ENCODE measurements at regions not wholly inside any gene's neighbourhood (a gene's known extent, or its start where the extent isn't known, plus 50 kb on each side); places are given as distances from the start of the nearest gene placed in this dataset.

DNA sequence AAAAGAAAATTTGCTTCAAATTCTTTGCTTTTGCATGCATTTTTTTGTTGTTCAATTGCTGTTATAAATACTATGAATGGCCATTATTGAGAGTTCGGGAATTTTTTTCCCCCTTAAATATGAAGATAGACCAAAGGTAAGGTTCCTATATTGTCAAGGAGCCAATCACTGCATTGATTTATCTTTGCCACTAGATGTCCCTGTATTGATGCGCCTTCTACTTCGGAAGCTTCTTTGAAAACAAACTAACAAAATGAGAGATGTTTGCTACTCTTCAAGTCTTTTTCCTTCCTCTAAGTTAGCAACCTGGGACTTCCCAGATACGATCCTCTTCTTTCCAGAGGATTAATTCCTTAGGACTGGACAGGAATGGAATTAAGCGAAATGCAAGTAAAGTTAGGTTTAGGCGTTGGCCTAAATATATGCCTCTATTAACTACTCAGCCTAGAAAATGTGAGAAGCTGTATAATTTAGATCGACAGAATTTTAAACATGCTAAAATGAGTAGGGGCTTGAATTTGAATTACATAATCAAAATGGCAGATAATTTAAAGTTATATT is 318.1 kb downstream of the AEBP2 start:
- BruUV-seq (replicated peaks): no TSS peak
- DNase-seq (ENCODE audit: low read depth, low spot score) (no peak), ATAC-seq (no peak)
- Histone ChIP-seq H3K27me3 (ENCODE audit: control insufficient read depth, insufficient read depth, low read length) (no peaks in the 10 kb centered on the region), H3K9me3 (ENCODE audit: control insufficient read depth, insufficient read depth, low read depth, low read length) (no peaks in the 10 kb centered on the region), H3K4me1 (ENCODE audit: control insufficient read depth, insufficient read depth, low read length) (no peaks in the 10 kb centered on the region), H3K27ac (ENCODE audit: low read length) (no peak overlapping the region), H3K4me3 (ENCODE audit: low read depth in 2 of 2, low read length in 2 of 2) (no peak overlapping the region), H3K36me3 (ENCODE audit: control insufficient read depth, insufficient read depth, low read length) (no peaks in the 10 kb centered on the region)
- POLR2A ChIA-PET: no interaction called here
- CTCF ChIA-PET: no interaction called here
- TF ChIP-seq, protein P1, sequence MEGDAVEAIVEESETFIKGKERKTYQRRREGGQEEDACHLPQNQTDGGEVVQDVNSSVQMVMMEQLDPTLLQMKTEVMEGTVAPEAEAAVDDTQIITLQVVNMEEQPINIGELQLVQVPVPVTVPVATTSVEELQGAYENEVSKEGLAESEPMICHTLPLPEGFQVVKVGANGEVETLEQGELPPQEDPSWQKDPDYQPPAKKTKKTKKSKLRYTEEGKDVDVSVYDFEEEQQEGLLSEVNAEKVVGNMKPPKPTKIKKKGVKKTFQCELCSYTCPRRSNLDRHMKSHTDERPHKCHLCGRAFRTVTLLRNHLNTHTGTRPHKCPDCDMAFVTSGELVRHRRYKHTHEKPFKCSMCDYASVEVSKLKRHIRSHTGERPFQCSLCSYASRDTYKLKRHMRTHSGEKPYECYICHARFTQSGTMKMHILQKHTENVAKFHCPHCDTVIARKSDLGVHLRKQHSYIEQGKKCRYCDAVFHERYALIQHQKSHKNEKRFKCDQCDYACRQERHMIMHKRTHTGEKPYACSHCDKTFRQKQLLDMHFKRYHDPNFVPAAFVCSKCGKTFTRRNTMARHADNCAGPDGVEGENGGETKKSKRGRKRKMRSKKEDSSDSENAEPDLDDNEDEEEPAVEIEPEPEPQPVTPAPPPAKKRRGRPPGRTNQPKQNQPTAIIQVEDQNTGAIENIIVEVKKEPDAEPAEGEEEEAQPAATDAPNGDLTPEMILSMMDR (IDR thresholded peaks at IDR 0.05): peak; percentile 56; the same call in 1 of the 2 replicates
- no peak for TF ChIP-seq REST (IDR thresholded peaks at IDR 0.05; ENCODE audit: insufficient read depth in 1 of 2, low read depth in 2 of 2, low read length in 1 of 2)
- in situ Hi-C loops (cut with HindIII; ENCODE audit: low pct_unique_long_range_greater_than_20kb, low sequenced_read_pairs) (no loop called here), intact Hi-C loops (cut with micrococcal nuclease; ENCODE audit: unreplicated experiment) (loop anchor here (10.0 kb wide), 1 partner anchor 847 kb away; no protein-coding TSS in a partner anchor)

GRCh38 chr12:19759227-19759626 is 319.9 kb downstream of the AEBP2 start:
- no peaks in the 10 kb centered on the region for H3K4me1 ChIP-seq (ENCODE audit: control insufficient read depth, insufficient read depth, low read length)
- no peak for DNase-seq (ENCODE audit: low read depth, low spot score)

More at GRCh38 chr12:19759227-19759626, 319.9 kb downstream of the AEBP2 start:
- Histone ChIP-seq H3K27ac (ENCODE audit: low read length) (no peak overlapping the region), H3K4me3 (ENCODE audit: low read depth in 2 of 2, low read length in 2 of 2) (no peak overlapping the region), H3K9me3 (ENCODE audit: control insufficient read depth, insufficient read depth, low read depth, low read length) (no peaks in the 10 kb centered on the region), H3K36me3 (ENCODE audit: control insufficient read depth, insufficient read depth, low read length) (no peaks in the 10 kb centered on the region), H3K27me3 (ENCODE audit: control insufficient read depth, insufficient read depth, low read length) (no peaks in the 10 kb centered on the region)
- intact Hi-C loops (cut with micrococcal nuclease; ENCODE audit: unreplicated experiment) (loop anchor here (10.0 kb wide), 1 partner anchor 846 kb away; no protein-coding TSS in a partner anchor), in situ Hi-C loops (cut with HindIII; ENCODE audit: low pct_unique_long_range_greater_than_20kb, low sequenced_read_pairs) (no loop called here)
- TF ChIP-seq TCF7L2 (IDR thresholded peaks at IDR 0.05; ENCODE audit: low read depth, low read length) (no peak), POLR2AphosphoS5 (IDR thresholded peaks at IDR 0.05; ENCODE audit: low read depth, low read length) (no peak), REST (IDR thresholded peaks at IDR 0.05; ENCODE audit: insufficient read depth in 1 of 2, low read depth in 2 of 2, low read length in 1 of 2) (no peak), SIN3A (IDR thresholded peaks at IDR 0.05; ENCODE audit: borderline replicate concordance, insufficient read depth, low read depth, low read length) (no peak)
- TF ChIP-seq, protein P1 (IDR thresholded peaks at IDR 0.05): no peak
- BruUV-seq (replicated peaks): no TSS peak
- ChIA-PET POLR2A (no interaction called here), CTCF (no interaction called here)
- no peak for ATAC-seq
